PC-9 (cell line): ENCODE measurements at regions not wholly inside any gene's neighbourhood (a gene's known extent, or its start where the extent isn't known, plus 50 kb on each side); places are given as distances from the start of the nearest gene placed in this dataset.

Source experiments
- BruUV-seq: library from RNA; stranded (reverse); fragments of 400-500 nt; replicated peaks from 2 replicates; lab custom pipeline; 2021; lab: Mats Ljungman, UMichigan
- CTCF ChIA-PET: fragments of 300-600 bp; sonication (Branson Sonifier 250); formaldehyde crosslinking; loops from one replicate; lab custom pipeline; 2022; ENCODE audit warnings: antibody characterized with exemption; lab: Charles Lee
- POLR2A ChIA-PET: fragments of 300-600 bp; sonication (Branson Sonifier 250); formaldehyde crosslinking; loops from one replicate; lab custom pipeline; 2022; ENCODE audit warnings: antibody characterized with exemption; ENCODE audit not compliant: unreplicated experiment; lab: Charles Lee
- DNase-seq, 2 experiments: peaks; one replicate each; pipeline versions ENCODE4 v3.0.0 to v3.0.0-alpha.2; 2015 to 2022; ENCODE audit warnings: mixed read lengths in 1 of 2
- H2AFZ ChIP-seq: fragments of 200-600 bp; sonication (generic); 2 replicates; pipeline ENCODE4 v1.8.1; 2017; ENCODE audit warnings: antibody characterized with exemption
- H3F3A ChIP-seq: fragments of 200-600 bp; sonication (generic); 2 replicates; pipeline ENCODE4 v1.8.1; 2017; ENCODE audit warnings: antibody characterized with exemption, mild to moderate bottlenecking, low read depth; ENCODE audit not compliant: insufficient read depth
- H3K27ac ChIP-seq: fragments of 200-600 bp; sonication (generic); 2 replicates; pipeline ENCODE4 v1.6.1; 2016; ENCODE audit warnings: mixed run types
- H3K27me3 ChIP-seq: fragments of 200-600 bp; sonication (generic); 2 replicates; pipeline ENCODE4 v1.6.1; 2016; ENCODE audit warnings: low read depth, mixed run types; ENCODE audit not compliant: insufficient read depth
- H3K36me3 ChIP-seq: fragments of 200-600 bp; sonication (generic); 2 replicates; pipeline ENCODE4 v1.6.1; 2016; ENCODE audit warnings: low read depth, mixed run types
- H3K4me1 ChIP-seq: fragments of 200-600 bp; sonication (generic); replicated peaks from 2 replicates; pipeline ENCODE4 v1.6.1; 2016; ENCODE audit warnings: mixed run types; ENCODE audit not compliant: insufficient read depth
- H3K4me2 ChIP-seq: fragments of 200-600 bp; sonication (generic); 2 replicates; pipeline ENCODE4 v1.6.1; 2017; ENCODE audit warnings: mixed run types
- H3K4me3 ChIP-seq: fragments of 200-600 bp; sonication (generic); 2 replicates; pipeline ENCODE4 v1.6.1; 2016; ENCODE audit warnings: mixed run types
- H3K79me2 ChIP-seq: fragments of 200-600 bp; sonication (generic); 2 replicates; pipeline ENCODE4 v1.6.1; 2017; ENCODE audit warnings: low read depth, mixed run types
- H3K9me2 ChIP-seq: fragments of 200-600 bp; sonication (generic); 2 replicates; pipeline ENCODE4 v1.8.1; 2017; ENCODE audit warnings: mild to moderate bottlenecking; ENCODE audit not compliant: insufficient read depth
- H3K9me3 ChIP-seq: fragments of 200-600 bp; sonication (generic); 2 replicates; pipeline ENCODE4 v1.8.1; 2016; ENCODE audit warnings: low read depth; ENCODE audit not compliant: insufficient read depth
- H4K20me1 ChIP-seq: fragments of 200-600 bp; sonication (generic); 2 replicates; pipeline ENCODE4 v1.8.1; 2017; ENCODE audit not compliant: insufficient read depth
- EZH2 ChIP-seq: fragments of 200-600 bp; sonication (generic); IDR thresholded peaks from 2 replicates; pipeline ENCODE4 v1.8.0; 2017; ENCODE audit warnings: antibody characterized with exemption, low read depth
- intact Hi-C: fragments of 100-400 bp; cut with micrococcal nuclease; formaldehyde crosslinking; loops from one replicate; pipeline ENCODE4 v1.10.0; 2022; ENCODE audit not compliant: unreplicated experiment
- TF ChIP-seq, protein P1 (sequence below): fragments of 200-600 bp; sonication (generic); conservative IDR thresholded peaks from 2 replicates; pipeline ENCODE4 v1.6.1; 2017; ENCODE audit warnings: mixed run types, antibody characterized with exemption, mild to moderate bottlenecking, moderate library complexity

DNA sequence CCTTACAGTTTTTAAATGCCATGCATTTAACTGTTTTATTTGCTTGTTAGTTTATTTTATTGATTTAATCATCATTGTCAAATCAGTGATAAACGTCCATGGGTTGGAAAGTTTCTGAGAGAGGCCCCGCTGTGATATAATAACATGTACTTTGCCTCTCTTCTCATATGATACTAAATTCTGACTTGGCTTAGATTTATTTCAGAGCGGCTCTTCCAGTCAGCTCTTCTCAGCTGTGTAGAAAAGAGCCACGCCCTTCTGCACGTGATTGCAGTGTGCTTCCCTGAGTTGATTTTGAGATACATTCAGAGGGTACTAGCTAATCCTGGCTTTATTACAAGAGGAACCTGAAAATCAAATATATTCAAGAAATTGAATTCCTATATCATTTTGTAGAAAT is 218.6 kb downstream of the KCNE4 start:
- DNase-seq, result no peak
- no peaks in the 10 kb centered on the region for H3K4me1 ChIP-seq
- no peak for TF ChIP-seq EZH2
- TF ChIP-seq, protein P1, sequence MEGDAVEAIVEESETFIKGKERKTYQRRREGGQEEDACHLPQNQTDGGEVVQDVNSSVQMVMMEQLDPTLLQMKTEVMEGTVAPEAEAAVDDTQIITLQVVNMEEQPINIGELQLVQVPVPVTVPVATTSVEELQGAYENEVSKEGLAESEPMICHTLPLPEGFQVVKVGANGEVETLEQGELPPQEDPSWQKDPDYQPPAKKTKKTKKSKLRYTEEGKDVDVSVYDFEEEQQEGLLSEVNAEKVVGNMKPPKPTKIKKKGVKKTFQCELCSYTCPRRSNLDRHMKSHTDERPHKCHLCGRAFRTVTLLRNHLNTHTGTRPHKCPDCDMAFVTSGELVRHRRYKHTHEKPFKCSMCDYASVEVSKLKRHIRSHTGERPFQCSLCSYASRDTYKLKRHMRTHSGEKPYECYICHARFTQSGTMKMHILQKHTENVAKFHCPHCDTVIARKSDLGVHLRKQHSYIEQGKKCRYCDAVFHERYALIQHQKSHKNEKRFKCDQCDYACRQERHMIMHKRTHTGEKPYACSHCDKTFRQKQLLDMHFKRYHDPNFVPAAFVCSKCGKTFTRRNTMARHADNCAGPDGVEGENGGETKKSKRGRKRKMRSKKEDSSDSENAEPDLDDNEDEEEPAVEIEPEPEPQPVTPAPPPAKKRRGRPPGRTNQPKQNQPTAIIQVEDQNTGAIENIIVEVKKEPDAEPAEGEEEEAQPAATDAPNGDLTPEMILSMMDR, result no peak
- H3K4me2 ChIP-seq, result no peak overlapping the region
- H3K27ac ChIP-seq, result no peak overlapping the region
- H3K36me3 ChIP-seq, result no peaks in the 10 kb centered on the region
- no peaks in the 10 kb centered on the region for H3K9me3 ChIP-seq
- intact Hi-C loops, result no loop called here
- no peaks in the 10 kb centered on the region for H3F3A ChIP-seq
- no peaks in the 10 kb centered on the region for H3K27me3 ChIP-seq
- H2AFZ ChIP-seq, result no peak overlapping the region
- BruUV-seq, result no TSS peak
- ChIA-PET CTCF (no interaction called here), POLR2A (no interaction called here)
- H3K4me3 ChIP-seq, result no peak overlapping the region
- no peaks in the 10 kb centered on the region for H3K79me2 ChIP-seq
- H4K20me1 ChIP-seq, result no peaks in the 10 kb centered on the region
- H3K9me2 ChIP-seq, result 0 out of 2 replicates have a peak, but pooled peaks cover 4% of the 10 kb centered on the region

DNA sequence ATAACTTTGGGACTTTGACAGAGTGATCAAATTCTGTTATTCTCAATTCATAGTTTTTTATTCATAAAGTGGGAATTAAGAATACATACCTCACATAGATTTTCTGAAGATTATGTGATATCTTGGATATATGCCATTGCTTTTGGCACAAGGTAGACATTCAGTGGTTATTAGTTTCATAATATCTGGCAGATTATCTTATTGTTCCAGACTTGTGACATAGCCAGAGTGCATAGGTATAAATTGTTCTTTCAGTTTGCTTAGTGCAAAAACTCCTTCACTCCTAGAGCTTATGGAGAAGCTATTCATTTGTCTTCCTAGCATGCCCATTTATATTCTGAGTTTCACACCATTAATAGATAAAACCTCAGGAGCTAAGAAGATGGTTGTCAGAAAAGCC is 222.0 kb downstream of the KCNE4 start:
- Histone ChIP-seq H3K9me2 (0 out of 2 replicates have a peak, but pooled peaks cover 4% of the 10 kb centered on the region), H3K4me3 (no peak overlapping the region), H3K79me2 (no peaks in the 10 kb centered on the region), H3F3A (no peaks in the 10 kb centered on the region), H3K27me3 (no peaks in the 10 kb centered on the region), H3K27ac (no peak overlapping the region), H3K9me3 (no peaks in the 10 kb centered on the region), H2AFZ (no peak overlapping the region), H3K4me1 (no peaks in the 10 kb centered on the region), H3K36me3 (no peaks in the 10 kb centered on the region), H4K20me1 (no peaks in the 10 kb centered on the region), H3K4me2 (no peak overlapping the region)
- ChIA-PET CTCF (no interaction called here), POLR2A (no interaction called here)
- no TSS peak for BruUV-seq
- intact Hi-C loops, result no loop called here
- no peak for DNase-seq
- TF ChIP-seq, protein P1, result no peak
- TF ChIP-seq EZH2, result no peak

DNA sequence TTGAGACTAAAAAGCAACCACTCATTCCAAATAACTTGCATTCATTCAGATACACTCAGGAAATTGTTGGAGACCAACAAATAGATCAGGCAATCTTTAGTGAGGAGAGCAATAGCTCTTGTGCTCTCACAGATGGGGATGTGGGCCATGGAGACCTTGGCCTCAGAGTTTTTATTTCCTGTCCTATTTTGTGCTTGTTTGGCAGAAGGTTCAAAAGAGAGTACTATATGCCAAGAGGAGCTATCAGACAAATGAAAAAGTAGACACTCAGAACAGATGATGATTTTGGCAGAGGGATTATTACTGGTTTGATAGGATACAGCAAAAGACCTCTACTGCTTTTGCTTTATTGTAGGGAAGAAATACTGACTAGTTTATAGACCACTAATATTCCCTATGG is 230.2 kb downstream of the KCNE4 start:
- intact Hi-C loops, result no loop called here
- no peak overlapping the region for H3K27ac ChIP-seq
- no peak overlapping the region for H3K4me3 ChIP-seq
- no peaks in the 10 kb centered on the region for H3K4me1 ChIP-seq
- no peaks in the 10 kb centered on the region for H3K27me3 ChIP-seq
- no peaks in the 10 kb centered on the region; the same call in 1 of the 2 replicates for H3K9me3 ChIP-seq
- DNase-seq, result no peak
- H3K4me2 ChIP-seq, result no peak overlapping the region
- no peak for TF ChIP-seq EZH2
- TF ChIP-seq, protein P1, result no peak
- no peaks in the 10 kb centered on the region for H3K36me3 ChIP-seq
- H4K20me1 ChIP-seq, result no peaks in the 10 kb centered on the region
- H3F3A ChIP-seq, result no peaks in the 10 kb centered on the region
- 0 out of 2 replicates have a peak, but pooled peaks cover 5% of the 10 kb centered on the region for H3K9me2 ChIP-seq
- BruUV-seq, result no TSS peak
- no peak overlapping the region for H2AFZ ChIP-seq
- ChIA-PET POLR2A (no interaction called here), CTCF (no interaction called here)
- H3K79me2 ChIP-seq, result no peaks in the 10 kb centered on the region
